Mesenchymal stem cell (in vitro differentiated cells and primary cell): ENCODE measurements at regions not wholly inside any gene's neighbourhood (a gene's known extent, or its start where the extent isn't known, plus 50 kb on each side); places are given as distances from the start of the nearest gene placed in this dataset.

Experiments
- DNase-seq: peaks from one replicate; pipeline ENCODE4 v3.0.0-alpha.2; 2013
- H2AFZ ChIP-seq: one replicate; pipeline ENCODE4 v1.6.1; 2013; ENCODE audit warnings: low read depth, mild to moderate bottlenecking, control low read depth, inconsistent platforms, low read length, moderate library complexity
- H2AK5ac ChIP-seq: 2 replicates; pipeline ENCODE4 v1.6.1; 2013; ENCODE audit warnings: low read length, moderate library complexity, mild to moderate bottlenecking, inconsistent platforms; ENCODE audit not compliant: severe bottlenecking
- H2BK120ac ChIP-seq: one replicate; pipeline ENCODE4 v1.6.1; 2013; ENCODE audit warnings: low read depth, mild to moderate bottlenecking, inconsistent platforms, low read length, moderate library complexity
- H2BK12ac ChIP-seq, 2 experiments: one replicate each; pipeline ENCODE4 v1.6.1; 2013; ENCODE audit warnings: inconsistent platforms in 2 of 2, low read length in 2 of 2, mild to moderate bottlenecking in 2 of 2, moderate library complexity in 2 of 2, control low read depth in 1 of 2
- H2BK15ac ChIP-seq: one replicate; pipeline ENCODE4 v1.6.1; 2013; ENCODE audit warnings: mild to moderate bottlenecking, low read depth, inconsistent platforms; ENCODE audit not compliant: poor library complexity, severe bottlenecking
- H2BK5ac ChIP-seq: 2 replicates; pipeline ENCODE4 v1.6.1; 2013; ENCODE audit warnings: low read depth, mild to moderate bottlenecking, low read length, control low read depth, inconsistent platforms; ENCODE audit not compliant: poor library complexity, severe bottlenecking
- H3K14ac ChIP-seq, 2 experiments: one replicate each; pipeline ENCODE4 v1.6.1; 2013; ENCODE audit warnings: inconsistent platforms in 2 of 2, low read length in 2 of 2, control low read depth in 1 of 2, mild to moderate bottlenecking in 1 of 2, moderate library complexity in 1 of 2
- H3K18ac ChIP-seq, 2 experiments: one replicate each; pipeline ENCODE4 v1.6.1; 2013; ENCODE audit warnings: inconsistent platforms in 2 of 2, low read length in 2 of 2, control low read depth in 1 of 2, low read depth in 1 of 2, mild to moderate bottlenecking in 1 of 2
- H3K23ac ChIP-seq, 2 experiments: one replicate each; pipeline ENCODE4 v1.6.1; 2013; ENCODE audit warnings: inconsistent platforms in 2 of 2, low read length in 2 of 2, mild to moderate bottlenecking in 2 of 2, moderate library complexity in 2 of 2, control low read depth in 1 of 2
- H3K27ac ChIP-seq: 2 replicates; pipeline ENCODE4 v1.5.1; 2013; ENCODE audit warnings: mild to moderate bottlenecking, moderate library complexity, low read length, control low read depth, inconsistent platforms; ENCODE audit not compliant: poor library complexity, severe bottlenecking
- H3K27me3 ChIP-seq, 2 experiments: 2 replicates each; pipeline versions ENCODE4 v1.6.1 to v1.7.0; 2013; ENCODE audit warnings: low read length in 2 of 2, mild to moderate bottlenecking in 2 of 2, moderate library complexity in 2 of 2, control low read depth in 1 of 2, inconsistent platforms in 1 of 2; ENCODE audit not compliant: control insufficient read depth in 1 of 2, insufficient read depth in 1 of 2
- H3K36me3 ChIP-seq, 2 experiments: 2 replicates each; pipeline versions ENCODE4 v1.6.1 to v1.7.0; 2013; ENCODE audit warnings: low read length in 2 of 2, control low read depth in 1 of 2, inconsistent platforms in 1 of 2, low read depth in 1 of 2, mild to moderate bottlenecking in 1 of 2; ENCODE audit not compliant: insufficient read depth in 2 of 2, control insufficient read depth in 1 of 2
- H3K4ac ChIP-seq, 2 experiments: one replicate each; pipeline ENCODE4 v1.6.1; 2013; ENCODE audit warnings: inconsistent platforms in 2 of 2, low read length in 2 of 2, mild to moderate bottlenecking in 2 of 2, moderate library complexity in 2 of 2, control low read depth in 1 of 2, low read depth in 1 of 2
- H3K4me1 ChIP-seq: 2 replicates; pipeline ENCODE4 v1.6.1; 2013; ENCODE audit warnings: low read depth, low read length, control low read depth; ENCODE audit not compliant: control insufficient read depth, insufficient read depth
- H3K4me2 ChIP-seq: 2 replicates; pipeline ENCODE4 v1.6.1; 2013; ENCODE audit warnings: low read length, mild to moderate bottlenecking, inconsistent platforms; ENCODE audit not compliant: poor library complexity, severe bottlenecking
- H3K4me3 ChIP-seq, 2 experiments: 2 replicates each; pipeline versions ENCODE4 v1.5.1 to v1.7.0; 2013; ENCODE audit warnings: low read length in 2 of 2, mild to moderate bottlenecking in 2 of 2, control low read depth in 1 of 2, low read depth in 1 of 2; ENCODE audit not compliant: insufficient read depth in 1 of 2
- H3K79me1 ChIP-seq: replicated peaks from 2 replicates; pipeline ENCODE4 v1.6.1; 2013; ENCODE audit warnings: mild to moderate bottlenecking, control low read depth, low read length, inconsistent platforms; ENCODE audit not compliant: poor library complexity, severe bottlenecking
- H3K9ac ChIP-seq: 2 replicates; pipeline ENCODE4 v1.7.0; 2013; ENCODE audit warnings: mild to moderate bottlenecking, low read length, moderate library complexity
- H3K9me3 ChIP-seq: 2 replicates; pipeline ENCODE4 v1.7.0; 2013; ENCODE audit warnings: mild to moderate bottlenecking, low read length; ENCODE audit not compliant: control insufficient read depth
- H4K8ac ChIP-seq: one replicate; pipeline ENCODE4 v1.6.1; 2013; ENCODE audit warnings: inconsistent platforms, mild to moderate bottlenecking, low read length, moderate library complexity
- H4K91ac ChIP-seq: one replicate; pipeline ENCODE4 v1.6.1; 2013; ENCODE audit warnings: mild to moderate bottlenecking, low read length, inconsistent platforms
- WGBS: methylation state at CpG from one replicate; pipeline ENCODE4 v1.1.7; 2013; ENCODE audit warnings: mixed read lengths; 5-methylcytosine and 5-hydroxymethylcytosine counted together

DNA sequence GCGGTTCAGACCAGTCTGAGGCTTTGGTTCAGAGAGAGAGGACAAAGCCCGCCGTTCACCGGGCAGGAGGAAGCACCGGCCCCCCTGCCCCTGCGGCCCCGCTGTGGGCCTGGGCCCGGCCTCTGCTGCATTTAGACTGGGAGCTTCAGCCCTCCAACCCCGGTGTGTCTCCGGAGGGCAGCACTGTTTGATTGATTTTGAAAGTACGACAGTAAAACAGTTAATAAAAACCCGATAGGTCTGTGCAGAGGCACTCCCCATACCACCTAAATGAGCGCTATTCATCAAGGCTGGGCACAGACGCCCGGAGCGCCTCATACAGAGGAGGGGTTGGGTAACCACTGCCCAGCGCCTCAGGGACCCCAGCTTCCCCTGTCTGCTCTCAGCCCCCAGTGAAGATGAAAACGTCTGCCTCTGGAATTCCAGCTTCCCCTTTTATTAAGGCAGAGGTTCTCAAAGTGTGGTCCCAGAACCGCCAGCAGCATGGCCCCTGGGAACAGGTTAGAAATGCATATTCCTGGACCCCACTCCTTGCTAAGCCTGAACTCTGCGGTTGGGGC is 256.7 kb upstream of the TLE3 start:
- Histone ChIP-seq H3K4ac (no peak overlapping the region), H2BK15ac (no peak overlapping the region), H2BK120ac (no peak overlapping the region), H3K23ac (no peak overlapping the region), H2BK5ac (no peak overlapping the region), H3K9ac (no peak overlapping the region), H3K27ac (no peak overlapping the region), H2BK12ac (no peak overlapping the region), H3K9me3 (no peaks in the 10 kb centered on the region), H4K8ac (no peak overlapping the region), H3K18ac (no peak overlapping the region), H3K79me1 (no peaks in the 10 kb centered on the region), H2AFZ (no peak overlapping the region), H3K36me3 (no peaks in the 10 kb centered on the region), H3K27me3 (peaks cover 60 to 65% of the 10 kb centered on the region in 2 experiments), H4K91ac (no peak overlapping the region), H3K4me1 (peaks cover 3% of the 10 kb centered on the region), H2AK5ac (no peak overlapping the region), H3K14ac (no peak overlapping the region), H3K4me3 (no peak overlapping the region), H3K4me2 (no peak overlapping the region)
- no peak for DNase-seq
- 82% methylated on average over 20 of the region's 20 CpGs for WGBS

DNA sequence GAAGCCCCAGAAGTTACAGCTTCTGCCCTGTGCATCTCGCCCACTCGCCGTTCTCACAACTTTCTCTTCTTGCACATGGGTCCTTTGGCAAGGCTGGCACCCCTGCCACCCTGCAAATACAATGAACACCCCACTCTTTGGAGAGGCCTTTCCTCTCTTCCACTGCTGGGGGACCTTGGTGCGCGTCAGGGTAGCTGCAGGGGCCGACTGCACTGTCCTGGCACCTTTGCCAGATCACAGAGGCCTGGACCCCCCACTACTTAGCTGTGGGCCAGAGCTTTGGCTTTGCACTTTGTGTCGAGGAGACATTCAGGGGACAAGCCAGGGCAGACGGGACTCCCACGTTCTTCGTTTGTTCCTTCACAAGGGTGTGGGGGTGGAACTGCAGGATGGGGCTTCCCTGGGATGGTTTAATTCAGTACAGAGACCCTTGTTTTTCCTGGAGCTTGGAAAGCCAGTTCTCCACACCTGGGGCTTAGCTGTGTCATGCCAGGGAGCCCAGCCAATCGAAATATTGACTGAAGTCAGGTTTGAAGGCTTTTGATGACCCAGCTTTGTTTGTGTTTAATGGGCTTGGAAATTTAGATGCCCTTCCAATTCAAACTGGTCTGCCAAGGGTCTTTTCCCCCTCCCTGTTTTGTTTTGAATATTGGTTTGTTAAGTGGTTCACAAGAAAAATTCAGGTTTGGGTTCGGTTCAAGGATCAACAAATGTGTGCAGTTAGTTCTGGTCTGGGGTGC is 256.1 kb upstream of the TLE3 start:
- Histone ChIP-seq H3K27me3 (peaks cover 64 to 65% of the 10 kb centered on the region in 2 experiments), H2AFZ (no peak overlapping the region), H3K4me3 (no peak overlapping the region)

GRCh38 chr15:70351941-70352774 is 254.4 kb upstream of the TLE3 start:
- no peak overlapping the region for H2AK5ac ChIP-seq
- no peak overlapping the region for H2BK5ac ChIP-seq
- no peaks in the 10 kb centered on the region for H3K36me3 ChIP-seq
- H3K27ac ChIP-seq, result no peak overlapping the region
- no peak overlapping the region for H4K91ac ChIP-seq
- H2BK15ac ChIP-seq, result no peak overlapping the region
- no peak overlapping the region for H3K9ac ChIP-seq
- H3K27me3 ChIP-seq, result peaks cover 69 to 72% of the 10 kb centered on the region in 2 experiments
- H4K8ac ChIP-seq, result no peak overlapping the region
- H3K79me1 ChIP-seq, result no peaks in the 10 kb centered on the region
- DNase-seq, result no peak
- H3K18ac ChIP-seq, result no peak overlapping the region
- H2AFZ ChIP-seq, result no peak overlapping the region
- no peak overlapping the region for H3K14ac ChIP-seq
- H2BK12ac ChIP-seq, result no peak overlapping the region
- no peak overlapping the region for H2BK120ac ChIP-seq
- WGBS, result 73% methylated on average over 3 of the region's 3 CpGs
- no peak overlapping the region for H3K23ac ChIP-seq
- H3K4me1 ChIP-seq, result peaks cover 3% of the 10 kb centered on the region
- H3K4me3 ChIP-seq, result no peak overlapping the region
- no peak overlapping the region for H3K4ac ChIP-seq
- H3K4me2 ChIP-seq, result no peak overlapping the region
- H3K9me3 ChIP-seq, result no peaks in the 10 kb centered on the region

More for the DNA sequence above, 256.1 kb upstream of the TLE3 start:
- no peak overlapping the region for H2AK5ac ChIP-seq
- no peak overlapping the region for H3K14ac ChIP-seq
- no peak overlapping the region for H2BK15ac ChIP-seq
- H3K4me2 ChIP-seq, result no peak overlapping the region
- H3K9ac ChIP-seq, result no peak overlapping the region
- 86% methylated on average over 12 of the region's 12 CpGs for WGBS
- H3K9me3 ChIP-seq, result no peaks in the 10 kb centered on the region
- H4K8ac ChIP-seq, result no peak overlapping the region
- no peak overlapping the region for H4K91ac ChIP-seq
- H3K27ac ChIP-seq, result no peak overlapping the region
- H2BK5ac ChIP-seq, result no peak overlapping the region
- no peaks in the 10 kb centered on the region for H3K79me1 ChIP-seq
- peaks cover 3% of the 10 kb centered on the region for H3K4me1 ChIP-seq
- H3K18ac ChIP-seq, result no peak overlapping the region
- H2BK120ac ChIP-seq, result no peak overlapping the region
- DNase-seq, result no peak
- H3K4ac ChIP-seq, result no peak overlapping the region
- no peak overlapping the region for H3K23ac ChIP-seq
- no peaks in the 10 kb centered on the region for H3K36me3 ChIP-seq
- no peak overlapping the region for H2BK12ac ChIP-seq

GRCh38 chr15:70351391-70351790 is 253.7 kb upstream of the TLE3 start:
- Histone ChIP-seq H3K9ac (no peak overlapping the region), H3K9me3 (no peaks in the 10 kb centered on the region), H2BK12ac (no peak overlapping the region), H2BK15ac (no peak overlapping the region), H3K23ac (no peak overlapping the region), H2BK120ac (no peak overlapping the region), H3K4me1 (no peaks in the 10 kb centered on the region), H2AFZ (no peak overlapping the region), H3K4me2 (no peak overlapping the region), H2BK5ac (no peak overlapping the region), H4K91ac (no peak overlapping the region), H4K8ac (no peak overlapping the region), H3K4me3 (no peak overlapping the region), H3K36me3 (no peaks in the 10 kb centered on the region), H3K4ac (no peak overlapping the region), H3K18ac (no peak overlapping the region), H3K14ac (no peak overlapping the region), H2AK5ac (no peak overlapping the region), H3K27me3 (peaks cover 67 to 74% of the 10 kb centered on the region in 2 experiments), H3K79me1 (no peaks in the 10 kb centered on the region), H3K27ac (no peak overlapping the region)
- 84% methylated on average over 5 of the region's 5 CpGs for WGBS
- DNase-seq, result no peak
